Occipital lobe (tissue), 1 donor: ENCODE measurements at regions not wholly inside any gene's neighbourhood (a gene's known extent, or its start where the extent isn't known, plus 50 kb on each side); places are given as distances from the start of the nearest gene placed in this dataset.

Experiments
- DNase-seq: peaks from one replicate; lab custom pipeline; 2025; lab: John Stamatoyannopoulos, UW

GRCh38 chr22:49294656-49295464 is 532.8 kb downstream of the BRD1 start:
- DNase-seq = no peak

- no peak for DNase-seq
Measured at GRCh38 chr22:49292909-49293308, 534.8 kb downstream of the BRD1 start.

GRCh38 chr22:49291781-49292180 is 535.9 kb downstream of the BRD1 start:
- no peak for DNase-seq

- DNase-seq = no peak
Measured at GRCh38 chr22:49291169-49291568, 536.5 kb downstream of the BRD1 start.

GRCh38 chr22:49290711-49291110 is 537.0 kb downstream of the BRD1 start:
- DNase-seq = no peak

- DNase-seq = no peak
Measured at GRCh38 chr22:49289822-49290679, 537.6 kb downstream of the BRD1 start.

GRCh38 chr22:49286181-49286760 is 541.4 kb downstream of the BRD1 start:
- no peak for DNase-seq

GRCh38 chr22:49284931-49285330 is 542.7 kb downstream of the BRD1 start:
- DNase-seq = no peak

GRCh38 chr22:49284056-49284784 is 543.5 kb downstream of the BRD1 start:
- DNase-seq = no peak

GRCh38 chr22:49282596-49282995 is 545.1 kb downstream of the BRD1 start:
- DNase-seq = no peak

- DNase-seq = no peak
Measured at GRCh38 chr22:49281467-49282340, 546.0 kb downstream of the BRD1 start.

GRCh38 chr22:49278340-49278739 is 549.3 kb downstream of the BRD1 start:
- no peak for DNase-seq

- DNase-seq = no peak
Measured at GRCh38 chr22:49276567-49276966, 551.1 kb downstream of the BRD1 start.

GRCh38 chr22:49274754-49275380 is 552.8 kb downstream of the BRD1 start:
- no peak for DNase-seq

GRCh38 chr22:49272546-49273125 is 555.0 kb downstream of the BRD1 start:
- no peak for DNase-seq

- DNase-seq = no peak
Measured at GRCh38 chr22:49271831-49272230, 555.8 kb downstream of the BRD1 start.

GRCh38 chr22:49271369-49271727 is 556.3 kb downstream of the BRD1 start:
- no peak for DNase-seq

GRCh38 chr22:49270595-49271368 is 556.9 kb downstream of the BRD1 start:
- no peak for DNase-seq

- no peak for DNase-seq
Measured at GRCh38 chr22:49269928-49270327, 557.7 kb downstream of the BRD1 start.
